ENCODE measurements at regions not wholly inside any gene's neighbourhood (a gene's known extent, or its start where the extent isn't known, plus 50 kb on each side); places are given as distances from the start of the nearest gene placed in this dataset.
"Not testable (repeated sequence)": the region's sequence is repeated elsewhere in the genome, so short reads cannot be mapped to it uniquely, and the experiment has no call there.

DNA sequence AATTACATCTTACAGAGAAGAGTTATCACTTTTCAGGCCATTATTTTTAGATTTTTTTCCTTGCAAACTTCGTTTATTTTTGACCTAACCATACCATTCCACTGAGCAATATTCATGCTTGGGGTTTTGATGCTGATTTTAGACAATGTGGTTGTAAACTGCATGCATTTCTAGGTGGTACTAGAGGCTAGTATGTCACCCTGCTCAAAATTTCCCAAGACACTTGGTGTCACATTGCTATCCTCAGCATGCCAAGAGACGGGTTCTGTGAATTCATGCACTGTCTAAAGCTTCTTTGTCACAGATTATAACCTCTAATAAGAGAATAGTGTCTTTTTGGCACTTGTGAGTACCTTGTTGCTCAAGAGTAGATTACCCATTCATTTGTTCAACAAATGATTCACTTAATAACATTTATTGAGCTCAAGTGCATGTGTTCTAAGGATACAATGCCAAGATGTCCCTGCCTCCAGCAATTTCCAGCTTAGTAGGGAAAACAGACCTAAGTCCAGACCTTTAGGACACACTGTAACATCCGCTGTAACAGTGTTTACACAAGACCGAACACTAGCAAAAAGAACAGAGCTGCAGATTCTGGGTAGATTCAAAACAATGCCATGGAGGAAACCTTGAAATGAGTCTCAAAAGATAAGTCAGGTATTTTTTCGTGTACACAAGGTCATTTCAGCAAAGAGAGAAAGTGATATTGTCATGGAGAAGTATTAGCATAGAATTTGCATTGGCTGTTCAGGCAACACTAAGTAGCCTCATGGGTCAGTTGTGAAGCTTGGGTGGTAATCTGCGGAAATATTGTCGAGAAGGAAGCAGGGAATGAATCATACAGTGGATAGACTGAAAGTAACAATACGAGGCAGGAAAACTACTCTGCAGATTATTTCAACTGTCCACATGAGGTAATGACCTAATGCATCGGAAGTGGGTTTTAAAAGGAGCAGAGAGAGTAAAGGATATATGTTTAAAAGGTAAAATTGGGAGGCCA is 515.1 kb upstream of the ZFP42 start:
- Mint-ChIP-seq H3K9me3 (peaks cover 6% of the 10 kb centered on the region), H3K27me3 (no peaks in the 10 kb centered on the region), H3K4me1 (no peaks in the 10 kb centered on the region), H3K27ac (no peak overlapping the region), H3K4me3 (no peak overlapping the region), H3K36me3 (no peaks in the 10 kb centered on the region)
- DNase-seq, result no peak

DNA sequence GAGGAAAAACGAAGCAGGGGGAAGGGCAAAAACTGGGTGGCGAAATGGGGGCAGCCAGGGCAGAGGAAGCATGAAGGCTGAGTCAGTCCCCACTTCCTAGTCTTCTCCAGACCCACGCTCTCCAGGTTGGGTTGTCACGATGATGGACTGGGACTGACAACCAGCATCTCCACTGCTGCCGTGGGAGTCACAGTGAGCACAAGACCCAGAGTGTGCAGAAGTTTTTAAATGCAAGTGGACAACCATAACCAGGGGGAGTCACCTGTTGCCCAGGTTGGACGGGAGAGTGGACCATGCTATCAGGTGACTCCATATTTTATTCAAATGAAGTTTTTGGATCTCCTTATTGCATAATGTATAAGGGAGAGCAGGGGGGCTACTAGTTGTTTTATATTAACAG is 511.4 kb upstream of the ZFP42 start:
- Mint-ChIP-seq H3K4me3 (no peak overlapping the region), H3K27me3 (no peaks in the 10 kb centered on the region), H3K9me3 (peaks cover 12% of the 10 kb centered on the region), H3K4me1 (no peaks in the 10 kb centered on the region), H3K36me3 (no peaks in the 10 kb centered on the region), H3K27ac (no peak overlapping the region)
- DNase-seq, result no peak

DNA sequence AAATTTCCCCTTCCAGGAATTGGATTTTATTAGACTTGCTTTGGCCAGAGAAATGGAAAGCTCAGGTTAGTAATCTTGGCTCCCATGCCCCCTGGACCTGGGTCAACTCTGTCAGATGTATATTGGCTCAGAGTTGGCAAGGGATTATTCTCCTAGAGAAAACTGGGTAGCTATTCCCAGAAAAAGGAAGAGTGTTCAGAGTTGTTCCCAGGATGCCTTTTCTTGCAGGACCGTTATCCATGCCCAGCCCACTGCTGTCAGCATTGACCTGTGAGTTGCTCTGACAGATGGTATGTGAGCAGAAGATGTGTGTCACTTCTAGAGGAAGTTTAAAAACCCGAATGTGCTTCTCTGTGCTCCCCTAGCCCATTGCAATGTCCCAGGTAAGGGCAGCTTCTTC is 509.9 kb upstream of the ZFP42 start:
- peaks cover 11% of the 10 kb centered on the region for H3K9me3 Mint-ChIP-seq
- H3K4me1 Mint-ChIP-seq, result no peaks in the 10 kb centered on the region
- no peak overlapping the region for H3K27ac Mint-ChIP-seq
- H3K36me3 Mint-ChIP-seq, result no peaks in the 10 kb centered on the region
- H3K27me3 Mint-ChIP-seq, result no peaks in the 10 kb centered on the region
- no peak overlapping the region for H3K4me3 Mint-ChIP-seq
- DNase-seq, result no peak

DNA sequence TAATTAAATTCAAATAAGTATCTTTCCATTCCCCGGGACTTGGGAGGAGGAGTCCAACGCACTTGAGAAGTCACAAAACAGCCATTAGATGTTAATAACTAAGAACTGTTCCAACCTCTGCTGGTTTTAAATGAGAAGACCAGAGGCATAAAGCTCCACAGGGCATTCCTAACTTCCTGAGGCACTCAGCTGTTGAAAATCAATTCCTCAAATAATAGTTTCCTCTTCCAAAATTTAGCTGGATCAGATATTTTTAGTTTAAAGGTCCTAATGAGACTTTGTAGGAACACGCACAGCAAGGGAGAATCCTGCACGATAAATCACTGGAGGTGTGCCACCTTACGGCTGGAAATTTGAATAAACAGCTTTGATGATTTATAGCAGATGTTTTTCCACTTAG is 504.3 kb upstream of the ZFP42 start:
- H3K36me3 Mint-ChIP-seq, result no peaks in the 10 kb centered on the region
- H3K9me3 Mint-ChIP-seq, result peaks cover 15% of the 10 kb centered on the region
- H3K27ac Mint-ChIP-seq, result no peak overlapping the region
- H3K4me1 Mint-ChIP-seq, result no peaks in the 10 kb centered on the region
- DNase-seq, result no peak
- no peak overlapping the region for H3K4me3 Mint-ChIP-seq
- no peaks in the 10 kb centered on the region for H3K27me3 Mint-ChIP-seq

DNA sequence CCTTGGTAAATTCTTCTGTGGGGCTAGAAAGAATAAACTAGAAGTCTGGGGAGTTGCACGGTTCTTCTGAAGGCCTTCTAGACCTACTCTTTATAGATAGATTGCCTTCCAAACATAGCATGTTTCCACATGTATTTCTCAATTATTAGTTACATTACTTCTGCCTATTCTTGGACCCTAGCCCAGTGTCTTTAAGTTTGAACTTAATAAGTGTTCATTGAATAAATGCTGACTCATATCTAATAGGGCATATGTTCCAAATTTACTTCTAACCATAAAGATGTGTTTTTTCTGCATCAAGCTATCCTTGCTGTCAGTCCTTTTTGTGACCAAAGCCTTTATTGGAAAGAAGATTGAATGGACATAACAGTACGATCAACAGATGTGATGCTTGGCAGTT is 503.6 kb upstream of the ZFP42 start:
- Mint-ChIP-seq H3K36me3 (no peaks in the 10 kb centered on the region), H3K27ac (no peak overlapping the region)

DNA sequence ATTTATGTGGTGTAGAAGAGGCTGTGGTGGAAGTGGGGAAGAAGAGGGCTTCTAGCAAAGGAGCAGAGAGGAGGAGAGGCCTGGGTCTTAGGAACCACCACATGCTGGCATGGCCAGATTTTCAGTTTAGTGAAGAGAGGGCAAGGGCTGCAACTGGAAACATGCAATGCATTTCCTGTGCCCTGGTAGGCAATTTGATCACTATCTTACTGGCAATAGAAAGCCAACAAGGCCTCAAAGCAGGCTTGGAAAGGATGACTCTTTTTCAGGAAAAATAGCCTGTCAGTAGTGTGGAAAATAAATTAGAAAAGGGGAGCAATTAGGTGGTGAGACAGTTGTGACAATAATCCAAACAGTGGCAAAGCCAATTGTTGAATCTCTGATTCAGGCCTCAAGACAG is 501.9 kb upstream of the ZFP42 start:
- Mint-ChIP-seq H3K4me1 (no peaks in the 10 kb centered on the region), H3K4me3 (no peak overlapping the region), H3K27ac (no peak overlapping the region), H3K9me3 (peaks cover 12% of the 10 kb centered on the region), H3K27me3 (no peaks in the 10 kb centered on the region), H3K36me3 (no peaks in the 10 kb centered on the region)
- no peak for DNase-seq

More for the DNA sequence above, 503.6 kb upstream of the ZFP42 start:
- Mint-ChIP-seq H3K27me3 (no peaks in the 10 kb centered on the region), H3K4me1 (no peaks in the 10 kb centered on the region), H3K9me3 (peaks cover 15% of the 10 kb centered on the region), H3K4me3 (no peak overlapping the region)
- no peak for DNase-seq

DNA sequence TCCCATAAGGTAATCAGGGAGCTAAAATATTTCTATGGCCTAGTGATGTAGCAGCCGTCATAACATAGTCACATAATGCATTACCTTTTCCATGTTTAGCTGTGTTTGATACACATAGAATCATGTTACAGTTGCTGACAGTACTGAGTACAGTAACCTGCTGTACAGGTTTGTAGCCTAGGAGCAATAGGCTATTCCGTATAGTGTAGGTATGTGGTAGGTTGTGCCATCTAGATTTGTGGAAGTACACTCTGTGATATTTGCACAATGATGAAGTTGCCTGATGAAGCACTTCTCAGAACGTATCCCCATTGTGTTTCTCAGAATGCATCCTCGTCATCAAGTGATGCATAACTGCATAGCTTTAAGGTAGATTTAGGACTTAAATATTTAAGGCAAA is 495.6 kb upstream of the ZFP42 start:
- no peaks in the 10 kb centered on the region for H3K27me3 Mint-ChIP-seq
- peak overlapping the region; percentile 36 for H3K27ac Mint-ChIP-seq
- peaks cover 7% of the 10 kb centered on the region for H3K9me3 Mint-ChIP-seq
- H3K4me3 Mint-ChIP-seq, result no peak overlapping the region
- H3K36me3 Mint-ChIP-seq, result no peaks in the 10 kb centered on the region
- DNase-seq, result no peak
- H3K4me1 Mint-ChIP-seq, result no peaks in the 10 kb centered on the region

DNA sequence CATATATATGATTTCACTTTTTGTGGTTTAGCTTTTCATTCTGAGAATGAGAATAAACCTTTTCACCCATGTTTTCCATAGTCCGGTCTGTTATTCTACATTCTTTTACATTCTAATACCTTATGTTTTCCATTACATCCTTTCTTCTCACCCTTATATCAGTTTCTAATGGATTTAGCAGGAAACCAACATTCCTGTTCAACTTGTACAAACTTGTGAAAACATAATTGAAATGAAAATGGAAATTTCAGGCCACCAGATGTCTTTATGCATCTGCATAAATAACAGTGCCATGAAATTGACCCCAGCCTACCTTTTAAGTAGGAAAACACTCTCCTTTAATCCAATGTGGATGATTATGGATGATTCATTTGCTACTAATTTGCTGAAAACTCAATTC is 494.8 kb upstream of the ZFP42 start:
- Mint-ChIP-seq H3K27me3 (no peaks in the 10 kb centered on the region), H3K27ac (no peak overlapping the region), H3K9me3 (peaks cover 5% of the 10 kb centered on the region), H3K36me3 (no peaks in the 10 kb centered on the region), H3K4me3 (no peak overlapping the region), H3K4me1 (no peaks in the 10 kb centered on the region)
- DNase-seq, result no peak

DNA sequence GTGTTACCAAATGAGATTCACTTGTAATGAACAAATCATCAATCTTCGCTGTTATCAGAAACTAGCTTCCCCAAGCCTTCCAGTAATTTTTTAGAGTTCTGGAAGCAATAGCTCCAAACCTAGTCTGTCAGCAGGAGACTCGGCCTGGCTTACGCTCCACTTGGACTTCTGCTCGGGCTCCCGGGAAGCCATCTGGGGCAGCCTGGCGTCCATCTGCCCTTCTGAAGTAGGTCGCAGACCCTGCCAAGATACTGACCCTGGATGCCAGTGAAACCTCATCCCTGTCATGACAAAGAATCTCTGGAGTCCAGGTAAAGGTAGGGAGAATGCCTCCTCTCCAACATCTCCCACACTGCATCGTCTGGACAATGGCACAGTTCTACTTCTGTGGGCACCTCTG is 493.8 kb upstream of the ZFP42 start:
- H3K9me3 Mint-ChIP-seq, result peaks cover 5% of the 10 kb centered on the region
- DNase-seq, result no peak
- no peaks in the 10 kb centered on the region for H3K27me3 Mint-ChIP-seq
- no peaks in the 10 kb centered on the region for H3K36me3 Mint-ChIP-seq
- H3K4me1 Mint-ChIP-seq, result no peaks in the 10 kb centered on the region
- no peak overlapping the region for H3K4me3 Mint-ChIP-seq
- no peak overlapping the region for H3K27ac Mint-ChIP-seq

DNA sequence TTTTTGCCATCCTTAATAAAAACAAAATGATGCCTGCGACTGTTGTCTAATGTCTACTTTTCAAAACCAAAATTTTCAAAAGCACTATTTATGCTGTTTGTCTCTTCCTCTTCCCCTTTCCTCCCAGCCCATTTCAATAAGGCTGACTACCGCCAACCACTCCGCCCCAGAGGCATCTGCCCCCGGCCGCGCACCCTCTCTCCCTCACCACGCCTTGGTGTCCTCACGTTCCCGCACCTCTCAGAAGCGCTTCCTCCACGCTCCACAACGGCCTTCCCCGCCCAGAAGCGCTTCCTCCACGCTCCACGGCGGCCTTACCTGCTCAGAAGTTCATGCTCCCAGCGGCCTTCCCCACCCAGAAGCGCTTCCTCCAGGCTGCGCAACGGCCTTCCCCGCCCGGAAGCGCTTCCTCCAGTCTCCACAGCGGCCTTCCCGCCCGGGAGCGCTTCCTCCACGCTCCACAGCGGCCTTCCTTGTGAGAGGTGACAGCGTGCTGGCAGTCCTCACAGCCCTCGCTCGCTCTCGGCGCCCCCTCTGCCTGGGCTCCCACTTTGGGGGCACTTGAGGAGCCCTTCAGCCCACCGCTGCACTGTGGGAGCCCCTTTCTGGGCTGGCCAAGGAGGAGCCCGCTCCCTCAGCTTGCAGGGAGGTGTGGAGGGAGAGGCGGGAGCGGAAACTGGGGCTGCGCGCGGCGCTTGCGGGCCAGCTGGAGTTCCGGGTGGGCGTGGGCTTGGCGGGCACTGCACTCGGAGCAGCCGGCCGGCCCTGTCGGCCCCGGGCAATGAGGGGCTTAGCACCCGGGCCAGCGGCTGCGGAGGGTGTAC is 490.4 kb upstream of the ZFP42 start:
- Mint-ChIP-seq H3K27ac (peak overlapping the region; percentile 81), H3K4me3 (peak overlapping the region; percentile 78), H3K36me3 (no peaks in the 10 kb centered on the region), H3K27me3 (no peaks in the 10 kb centered on the region), H3K4me1 (no peaks in the 10 kb centered on the region), H3K9me3 (peaks cover 4% of the 10 kb centered on the region)
- no peak for DNase-seq

DNA sequence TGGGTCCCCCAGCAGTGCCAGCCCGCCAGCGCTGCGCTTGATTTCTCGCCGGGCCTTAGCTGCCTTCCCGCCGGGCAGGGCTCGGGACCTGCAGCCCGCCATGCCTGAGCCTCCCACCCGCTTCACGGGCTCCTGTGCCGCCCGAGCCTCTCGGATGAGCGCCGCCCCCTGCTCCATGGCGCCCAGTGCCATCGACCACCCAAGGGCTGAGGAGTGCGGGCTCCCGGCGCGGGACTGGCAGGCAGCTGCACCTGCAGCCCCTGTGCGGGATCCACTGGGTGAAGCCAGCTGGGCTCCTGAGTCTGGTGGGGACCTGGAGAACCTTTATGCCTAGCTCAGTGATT is 489.8 kb upstream of the ZFP42 start:
- not testable (repeated sequence) for H3K27me3 Mint-ChIP-seq, H3K4me1 Mint-ChIP-seq, H3K27ac Mint-ChIP-seq, H3K36me3 Mint-ChIP-seq, H3K9me3 Mint-ChIP-seq, DNase-seq, H3K4me3 Mint-ChIP-seq

DNA sequence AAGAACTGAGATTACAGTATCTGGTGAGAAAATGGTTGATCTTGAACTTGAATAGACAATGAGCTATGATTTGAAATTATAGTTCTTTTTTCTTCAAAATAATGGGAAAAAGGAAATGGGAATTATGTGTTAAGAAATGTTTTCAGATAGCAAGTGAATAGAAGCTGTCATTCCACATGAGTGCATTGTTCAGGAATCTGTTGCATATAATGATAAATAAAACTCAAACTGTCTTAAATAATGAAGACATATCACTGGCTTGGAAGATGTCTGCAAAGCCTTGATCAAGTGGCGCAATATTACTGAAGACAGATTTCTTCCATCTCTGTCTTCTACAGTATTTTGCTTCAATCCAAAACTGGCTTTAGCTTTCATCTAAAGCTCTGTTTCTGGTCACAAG is 479.3 kb upstream of the ZFP42 start:
- no peaks in the 10 kb centered on the region for H3K36me3 Mint-ChIP-seq
- no peak overlapping the region for H3K4me3 Mint-ChIP-seq
- no peaks in the 10 kb centered on the region for H3K4me1 Mint-ChIP-seq
- H3K27me3 Mint-ChIP-seq, result no peaks in the 10 kb centered on the region
- H3K27ac Mint-ChIP-seq, result no peak overlapping the region
- no peak for DNase-seq
- H3K9me3 Mint-ChIP-seq, result no peaks in the 10 kb centered on the region

DNA sequence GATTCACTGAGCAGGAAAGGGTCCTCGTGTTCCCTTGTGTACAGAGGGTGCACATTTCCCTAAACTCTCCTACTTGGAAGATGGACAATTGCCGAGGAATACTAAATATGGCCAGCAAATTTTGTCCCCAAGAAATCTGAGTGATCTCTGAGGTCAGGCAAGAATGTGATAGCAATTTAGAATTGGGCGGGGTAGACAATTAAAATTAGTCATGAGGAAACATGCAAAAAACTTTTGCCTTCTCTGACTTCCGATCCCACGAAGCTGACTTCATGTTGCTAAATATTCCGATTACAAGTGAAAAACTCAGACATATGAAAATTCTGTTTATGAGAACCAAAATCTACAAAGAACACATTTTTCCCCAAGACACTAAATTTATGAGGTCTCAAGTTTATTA is 453.9 kb upstream of the ZFP42 start:
- Mint-ChIP-seq H3K4me1 (no peaks in the 10 kb centered on the region), H3K27ac (no peak overlapping the region), H3K4me3 (no peak overlapping the region), H3K9me3 (peaks cover 4% of the 10 kb centered on the region), H3K27me3 (no peaks in the 10 kb centered on the region), H3K36me3 (no peaks in the 10 kb centered on the region)
- DNase-seq, result no peak

DNA sequence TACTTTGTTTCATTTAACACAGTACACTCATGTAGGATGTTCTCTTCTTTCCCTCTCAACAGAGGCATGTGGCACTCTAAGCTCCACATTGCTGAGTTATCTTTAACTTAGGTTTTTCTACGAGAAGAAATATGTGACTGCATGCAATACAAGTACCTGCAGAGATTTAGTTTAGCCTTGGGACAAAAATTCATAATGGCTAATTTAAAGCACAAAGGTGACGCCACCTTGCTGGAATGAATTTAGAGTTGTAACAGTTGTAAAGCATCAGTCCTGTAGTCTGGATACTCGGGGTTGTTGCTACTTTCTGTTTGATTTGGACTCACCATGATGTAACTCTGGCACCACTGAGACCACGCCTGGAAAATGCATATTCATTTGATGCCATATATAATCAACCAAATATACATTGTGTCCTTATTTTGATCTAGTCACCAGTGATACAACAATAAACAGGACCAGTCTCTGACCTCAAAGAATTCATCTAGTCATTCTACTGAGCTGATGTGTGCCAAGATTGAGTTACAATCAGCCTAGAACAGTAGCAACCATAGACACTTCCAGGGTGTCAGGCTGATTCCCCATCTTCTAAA is 451.0 kb upstream of the ZFP42 start:
- no peak for DNase-seq
- Mint-ChIP-seq H3K9me3 (peaks cover 8% of the 10 kb centered on the region), H3K4me1 (no peaks in the 10 kb centered on the region), H3K4me3 (no peak overlapping the region), H3K27me3 (no peaks in the 10 kb centered on the region), H3K36me3 (no peaks in the 10 kb centered on the region), H3K27ac (no peak overlapping the region)

DNA sequence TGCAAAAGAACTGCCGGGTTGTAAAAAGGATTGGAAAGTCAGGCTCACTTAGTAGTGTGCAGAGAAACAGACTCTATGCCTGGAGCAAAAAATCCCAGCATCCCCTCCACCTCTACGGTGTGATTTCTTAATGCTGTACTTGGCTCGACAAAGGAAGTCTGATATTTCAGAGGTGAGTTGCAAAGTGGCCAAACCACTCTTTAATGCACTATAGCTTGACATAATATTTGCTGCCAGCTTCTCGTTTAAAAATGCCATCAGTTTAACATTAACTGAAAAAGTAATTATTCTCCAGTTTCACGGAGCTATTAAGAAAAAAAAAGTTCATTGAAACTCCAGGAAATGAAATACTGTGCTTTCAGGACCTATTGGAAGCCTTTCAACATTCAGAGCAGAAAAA is 448.3 kb upstream of the ZFP42 start:
- H3K27me3 Mint-ChIP-seq, result no peaks in the 10 kb centered on the region
- DNase-seq, result no peak
- no peaks in the 10 kb centered on the region for H3K36me3 Mint-ChIP-seq
- peaks cover 8% of the 10 kb centered on the region for H3K9me3 Mint-ChIP-seq
- H3K4me1 Mint-ChIP-seq, result no peaks in the 10 kb centered on the region
- H3K4me3 Mint-ChIP-seq, result no peak overlapping the region
- no peak overlapping the region for H3K27ac Mint-ChIP-seq
